ENCODE measurements at regions not wholly inside any gene's neighbourhood (a gene's known extent, or its start where the extent isn't known, plus 50 kb on each side); places are given as distances from the start of the nearest gene placed in this dataset.
"Not testable (repeated sequence)": the region's sequence is repeated elsewhere in the genome, so short reads cannot be mapped to it uniquely, and the experiment has no call there.

DNA sequence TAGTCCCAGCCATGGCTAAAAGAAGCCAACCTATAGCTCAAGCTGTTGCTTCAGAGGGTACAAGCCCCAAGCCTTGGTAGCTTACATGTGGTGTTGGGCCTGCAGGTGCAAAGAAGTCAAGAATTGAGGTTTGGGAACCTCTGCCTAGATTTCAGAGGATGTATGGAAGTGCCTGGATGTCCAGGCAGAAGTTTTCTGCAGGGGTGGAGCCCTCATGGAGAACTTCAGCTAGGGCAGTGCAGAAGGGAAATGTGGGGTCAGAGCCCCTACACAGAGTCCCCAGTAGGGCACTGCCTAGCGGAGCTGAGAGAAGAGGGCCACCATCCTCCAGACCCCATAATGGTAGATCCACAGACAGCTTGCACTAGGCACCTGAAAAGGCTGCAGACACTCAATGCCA is 127.1 kb downstream of the MEX3B start:
- H3K36me3 Mint-ChIP-seq, H3K4me3 Mint-ChIP-seq, H3K9me3 Mint-ChIP-seq: not testable (repeated sequence)

DNA sequence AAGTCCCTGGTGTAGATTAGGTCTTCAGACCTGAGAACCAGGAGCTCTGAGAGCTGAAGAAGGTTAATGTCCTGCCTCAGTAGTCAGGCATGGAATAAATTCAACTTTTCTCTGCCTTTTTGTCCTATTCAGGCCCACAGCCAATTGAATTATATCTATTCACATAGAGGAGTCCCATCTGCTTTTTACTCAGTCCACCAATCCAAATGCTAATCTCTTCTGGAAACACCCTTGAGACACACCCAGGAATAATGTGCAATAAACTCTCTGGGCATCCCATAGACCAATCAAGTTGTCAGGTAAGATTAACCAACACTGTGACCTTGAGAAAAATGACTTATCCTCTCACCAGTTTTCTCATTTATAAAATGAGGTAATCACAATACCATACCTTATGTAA is 129.4 kb downstream of the MEX3B start:
- Mint-ChIP-seq H3K9me3 (peaks cover 5% of the 10 kb centered on the region), H3K27ac (no peak overlapping the region), H3K4me1 (no peaks in the 10 kb centered on the region), H3K4me3 (no peak overlapping the region), H3K36me3 (no peaks in the 10 kb centered on the region)
- no peak for DNase-seq (ENCODE audit: low spot score in 2 of 2)
- ATAC-seq: no peak

More for the DNA sequence above, 127.1 kb downstream of the MEX3B start:
- not testable (repeated sequence) for DNase-seq (ENCODE audit: low spot score in 2 of 2); ATAC-seq; H3K4me1 Mint-ChIP-seq; H3K27ac Mint-ChIP-seq

DNA sequence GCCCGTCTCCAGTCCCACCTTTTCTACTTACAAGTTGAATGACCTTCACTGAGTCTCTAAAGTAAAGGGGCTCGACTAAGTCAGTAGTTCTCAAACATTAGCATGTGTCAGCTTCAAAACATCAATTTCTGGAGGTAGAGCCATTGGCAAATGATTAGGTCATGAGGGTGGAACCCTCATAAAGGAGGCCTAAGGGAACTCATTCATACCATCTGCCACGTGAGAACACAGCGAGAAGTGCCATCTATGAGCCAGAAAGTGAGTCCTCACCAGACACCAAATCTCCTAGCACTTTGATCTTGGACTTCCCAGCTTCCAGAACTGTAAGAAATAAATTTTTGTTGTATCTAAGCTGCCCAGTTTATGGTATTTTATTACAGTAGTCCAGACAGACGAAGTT is 129.8 kb downstream of the MEX3B start:
- H3K36me3 Mint-ChIP-seq: no peaks in the 10 kb centered on the region
- no peak overlapping the region for H3K27ac Mint-ChIP-seq
- no peaks in the 10 kb centered on the region for H3K4me1 Mint-ChIP-seq
- peaks cover 3% of the 10 kb centered on the region for H3K9me3 Mint-ChIP-seq
- ATAC-seq (no peak), DNase-seq (ENCODE audit: low spot score in 2 of 2) (no peak)
- no peak overlapping the region for H3K4me3 Mint-ChIP-seq

DNA sequence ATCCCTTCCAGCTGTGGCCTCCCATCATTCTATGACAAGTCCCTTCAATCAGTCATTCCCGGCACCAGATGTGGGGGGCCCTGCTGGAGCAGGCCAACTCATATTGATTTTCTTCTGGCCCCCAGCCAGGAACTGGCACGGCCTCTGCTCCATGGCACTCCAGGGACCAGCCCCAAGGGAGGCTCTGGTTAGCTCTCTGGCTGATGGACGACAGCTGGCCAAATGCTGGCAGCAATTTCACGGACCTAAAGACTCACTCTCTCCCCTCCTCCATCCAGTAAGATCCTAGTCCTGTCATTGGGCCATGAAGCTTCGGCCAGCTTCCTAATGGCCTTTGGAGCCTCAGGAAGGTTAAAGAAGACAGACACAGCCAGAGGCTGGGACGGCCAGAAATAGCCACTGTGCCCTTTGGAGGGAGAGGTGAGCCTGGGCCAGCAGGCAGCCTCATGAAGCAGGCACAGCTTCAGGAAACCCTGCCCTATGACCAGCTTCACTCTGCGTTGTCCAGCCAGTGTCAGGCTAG is 131.0 kb downstream of the MEX3B start:
- Mint-ChIP-seq H3K36me3 (no peaks in the 10 kb centered on the region), H3K27ac (no peak overlapping the region), H3K9me3 (no peaks in the 10 kb centered on the region), H3K4me1 (no peaks in the 10 kb centered on the region), H3K4me3 (no peak overlapping the region)
- ATAC-seq: no peak
- DNase-seq (ENCODE audit: low spot score in 2 of 2): no peak

DNA sequence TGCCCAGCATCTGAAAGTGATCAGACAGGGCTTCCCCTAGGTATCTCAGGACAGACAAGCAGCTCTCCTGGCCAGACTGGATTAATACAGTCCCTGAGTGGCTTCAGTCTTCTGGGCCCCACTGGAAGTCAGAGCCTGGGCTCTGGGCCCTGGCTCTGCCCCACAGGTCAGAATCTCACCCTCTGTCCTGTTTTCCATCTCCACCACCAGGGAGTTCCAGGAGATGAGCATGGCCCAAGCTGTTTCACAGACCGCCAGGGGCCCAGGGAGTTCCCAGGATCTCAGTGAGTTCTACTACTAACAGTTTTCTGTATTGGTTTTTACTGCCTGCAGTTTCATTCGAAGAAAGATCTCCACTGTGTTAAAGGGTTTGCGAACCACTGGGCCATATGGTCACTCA is 131.5 kb downstream of the MEX3B start:
- Mint-ChIP-seq H3K4me1 (no peaks in the 10 kb centered on the region), H3K4me3 (no peak overlapping the region)
- no peak for ATAC-seq

DNA sequence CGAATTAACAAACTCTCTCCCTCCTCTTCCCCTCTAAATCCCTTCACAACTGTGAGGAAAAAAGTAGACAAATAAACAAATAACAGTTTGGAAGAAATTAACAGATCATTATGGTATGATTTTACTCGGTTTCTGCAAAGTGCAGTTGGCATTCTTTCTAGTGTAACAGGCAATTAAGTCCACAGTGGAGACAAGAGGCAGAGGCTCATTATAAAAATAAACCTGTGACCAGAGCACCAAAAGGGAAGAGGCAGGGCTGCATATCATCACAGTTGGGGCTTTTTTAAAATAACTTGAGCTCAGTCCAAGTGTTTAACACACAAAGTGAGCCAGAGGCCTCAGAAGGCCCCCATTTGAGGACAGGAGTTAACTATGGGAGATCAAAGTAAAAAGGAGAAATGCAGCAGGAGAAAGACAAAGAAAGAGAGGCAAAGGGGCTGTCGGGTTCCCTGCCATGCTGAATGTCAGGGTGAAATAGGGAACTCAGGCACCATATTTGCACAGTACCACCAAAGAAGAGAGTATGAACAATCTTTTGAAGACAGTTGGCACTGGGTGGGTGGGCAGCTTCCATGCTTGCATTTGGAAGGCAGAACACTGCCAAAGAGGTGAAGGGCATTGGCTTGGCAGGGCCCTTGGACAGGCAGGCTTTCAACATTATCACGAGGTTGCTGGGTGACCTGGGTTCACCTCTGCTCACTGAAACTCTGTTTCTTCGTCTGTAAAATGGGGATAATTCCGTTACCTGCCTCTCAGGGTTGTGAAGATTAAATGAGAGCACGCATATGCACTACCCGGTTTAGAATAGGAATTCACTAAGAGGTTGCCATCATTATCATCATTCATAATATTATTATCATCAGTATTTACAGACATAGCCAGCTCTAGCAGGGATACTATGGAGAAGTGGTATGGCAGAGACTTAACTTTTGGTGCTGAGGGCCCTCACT is 134.5 kb downstream of the MEX3B start:
- DNase-seq (ENCODE audit: low spot score in 2 of 2) (no peak), ATAC-seq (no peak)
- Mint-ChIP-seq H3K4me3 (no peak overlapping the region), H3K27ac (no peak overlapping the region), H3K9me3 (no peaks in the 10 kb centered on the region), H3K36me3 (no peaks in the 10 kb centered on the region), H3K4me1 (no peaks in the 10 kb centered on the region)

More for the DNA sequence above, 131.5 kb downstream of the MEX3B start:
- no peak for DNase-seq (ENCODE audit: low spot score in 2 of 2)
- Mint-ChIP-seq H3K36me3 (no peaks in the 10 kb centered on the region), H3K9me3 (no peaks in the 10 kb centered on the region), H3K27ac (no peak overlapping the region)

DNA sequence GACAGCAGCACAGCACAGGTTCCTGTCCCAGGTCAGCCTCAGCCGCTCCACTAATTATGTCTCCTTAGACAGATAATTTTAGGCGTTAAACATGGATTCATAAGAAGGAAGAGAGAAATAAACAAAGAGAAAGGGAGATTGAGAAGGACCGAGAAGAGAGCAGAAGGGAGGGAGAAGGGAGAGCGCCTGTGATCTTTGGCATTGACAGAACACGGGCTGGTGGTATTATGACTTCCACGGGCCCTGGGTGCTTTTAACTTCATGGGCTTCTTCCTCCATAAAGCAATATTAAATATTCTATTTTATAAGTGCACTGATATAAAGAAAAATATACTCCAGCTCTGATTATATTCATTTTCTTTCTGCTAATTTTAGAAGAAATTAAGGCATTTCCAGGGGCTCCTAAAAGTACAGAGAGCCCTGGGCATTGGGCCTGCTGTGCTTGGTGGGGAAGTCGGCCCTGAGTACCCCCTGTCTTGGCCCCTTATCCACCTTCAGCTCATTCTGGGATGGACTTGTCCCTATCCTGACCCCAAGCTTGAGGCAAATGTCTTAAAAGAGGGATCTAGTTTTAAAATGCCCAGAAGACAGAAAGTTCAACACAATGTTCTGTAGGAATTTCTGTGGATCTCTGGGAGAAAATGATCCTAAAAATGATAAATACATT is 135.3 kb downstream of the MEX3B start:
- no peaks in the 10 kb centered on the region for H3K4me1 Mint-ChIP-seq
- H3K27ac Mint-ChIP-seq: no peak overlapping the region
- H3K36me3 Mint-ChIP-seq: no peaks in the 10 kb centered on the region
- H3K9me3 Mint-ChIP-seq: no peaks in the 10 kb centered on the region
- no peak overlapping the region for H3K4me3 Mint-ChIP-seq
- ATAC-seq (no peak), DNase-seq (ENCODE audit: low spot score in 2 of 2) (no peak)

DNA sequence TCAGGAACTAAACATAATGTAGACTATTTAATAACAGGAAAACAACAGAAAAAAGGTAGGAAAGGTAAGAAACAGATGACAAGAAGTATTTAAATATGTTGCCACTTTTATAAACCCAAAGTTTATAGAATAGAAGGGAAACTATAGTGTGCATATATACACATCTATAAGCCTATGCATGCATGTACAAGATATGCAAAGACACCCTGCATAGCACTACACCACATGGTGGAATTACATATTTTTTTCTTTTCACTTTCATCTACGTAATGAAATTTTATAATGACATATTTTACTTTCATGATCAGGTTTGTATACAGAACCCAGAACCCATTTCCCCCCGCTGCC is 136.8 kb downstream of the MEX3B start:
- H3K9me3 Mint-ChIP-seq: no peaks in the 10 kb centered on the region
- no peaks in the 10 kb centered on the region for H3K36me3 Mint-ChIP-seq
- no peak overlapping the region for H3K4me3 Mint-ChIP-seq
- H3K4me1 Mint-ChIP-seq: no peaks in the 10 kb centered on the region
- DNase-seq (ENCODE audit: low spot score in 2 of 2) (no peak), ATAC-seq (no peak)
- H3K27ac Mint-ChIP-seq: no peak overlapping the region

DNA sequence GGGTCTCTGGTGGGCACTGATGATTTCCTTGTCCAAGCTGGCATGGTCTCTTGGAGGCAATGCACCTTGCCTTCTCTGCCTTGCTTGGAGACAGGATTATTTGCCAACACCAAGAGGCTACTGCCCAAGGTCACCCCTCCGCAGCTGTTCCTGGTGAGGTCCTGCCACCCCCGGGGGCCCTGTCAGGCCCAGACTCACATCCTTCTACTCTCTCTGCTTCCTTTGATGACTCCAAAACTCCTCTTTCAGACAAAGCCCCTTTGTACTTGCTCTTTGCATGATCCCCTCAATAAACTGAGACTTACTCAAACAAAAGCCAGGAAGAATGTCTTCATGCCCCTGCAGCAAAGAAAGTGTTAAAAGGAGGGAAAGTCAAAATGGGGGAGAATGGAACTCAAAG is 137.7 kb downstream of the MEX3B start:
- H3K9me3 Mint-ChIP-seq: no peaks in the 10 kb centered on the region

DNA sequence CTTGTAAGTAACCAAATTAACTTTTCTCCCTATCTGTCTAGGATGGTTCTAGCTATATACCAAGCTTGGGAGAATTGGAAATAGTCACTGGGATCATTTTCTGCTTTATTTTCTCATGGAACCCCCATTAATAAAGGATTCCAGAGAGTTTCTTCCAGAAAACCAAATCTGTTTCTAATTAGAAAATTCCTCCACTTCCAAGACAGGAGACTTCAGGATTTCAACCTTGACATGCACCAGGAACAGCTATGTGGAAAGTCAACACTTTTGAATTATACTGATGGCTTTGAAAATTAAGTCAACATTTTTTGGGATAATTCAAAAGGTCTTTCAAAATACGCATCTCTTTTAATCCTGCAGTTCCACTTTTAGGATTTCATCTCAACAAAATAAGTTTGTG is 138.3 kb downstream of the MEX3B start:
- DNase-seq (ENCODE audit: low spot score in 2 of 2): no peak
- no peaks in the 10 kb centered on the region for H3K4me1 Mint-ChIP-seq
- no peaks in the 10 kb centered on the region for H3K36me3 Mint-ChIP-seq
- no peak overlapping the region for H3K27ac Mint-ChIP-seq
- H3K4me3 Mint-ChIP-seq: no peak overlapping the region
- no peaks in the 10 kb centered on the region for H3K9me3 Mint-ChIP-seq
- ATAC-seq: no peak

More for the DNA sequence above, 137.7 kb downstream of the MEX3B start:
- Mint-ChIP-seq H3K36me3 (no peaks in the 10 kb centered on the region), H3K27ac (no peak overlapping the region), H3K4me3 (no peak overlapping the region), H3K4me1 (no peaks in the 10 kb centered on the region)
- no peak for DNase-seq (ENCODE audit: low spot score in 2 of 2)
- ATAC-seq: no peak

DNA sequence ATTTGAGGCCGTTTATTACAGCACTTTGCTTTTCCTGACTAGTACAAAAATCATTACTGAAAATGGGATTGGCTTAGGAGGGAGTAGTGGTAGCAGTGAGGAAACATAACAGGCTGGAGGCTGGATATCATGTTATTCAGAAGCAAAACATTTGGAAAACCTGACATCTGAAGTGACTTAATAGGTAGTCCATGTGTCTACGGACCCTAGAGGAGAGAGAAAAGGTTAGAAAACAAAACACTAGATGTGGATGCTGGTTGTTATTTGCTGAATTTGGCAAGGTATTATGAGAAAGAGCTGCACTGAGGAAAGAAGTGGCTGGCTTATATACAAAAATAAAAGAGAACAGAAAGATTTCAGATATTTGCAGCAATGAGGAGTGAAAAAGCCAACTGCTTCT is 139.9 kb downstream of the MEX3B start:
- H3K9me3 Mint-ChIP-seq: no peaks in the 10 kb centered on the region

DNA sequence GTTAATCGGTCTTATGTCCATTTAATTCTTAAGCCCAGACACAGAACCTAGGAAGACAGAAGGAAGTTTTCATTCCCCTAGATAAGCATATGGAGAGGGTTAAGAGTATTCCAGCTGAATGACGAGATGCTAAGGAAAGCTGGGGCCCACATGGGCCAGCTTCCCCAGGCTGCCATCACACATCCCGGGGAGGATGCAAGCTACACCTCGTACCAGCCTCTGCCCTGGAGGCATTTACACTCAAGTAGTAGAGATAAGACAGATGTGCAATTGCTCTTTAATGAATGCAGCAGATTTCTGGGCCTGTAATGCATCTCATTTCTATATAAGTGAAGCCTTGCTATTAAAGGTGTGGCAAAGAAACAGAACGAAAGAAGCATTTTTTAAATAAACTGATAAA is 144.5 kb downstream of the MEX3B start:
- ATAC-seq (no peak), DNase-seq (ENCODE audit: low spot score in 2 of 2) (no peak)
- H3K9me3 Mint-ChIP-seq: no peaks in the 10 kb centered on the region
- no peak overlapping the region for H3K27ac Mint-ChIP-seq
- no peaks in the 10 kb centered on the region for H3K4me1 Mint-ChIP-seq
- no peak overlapping the region for H3K4me3 Mint-ChIP-seq
- no peaks in the 10 kb centered on the region for H3K36me3 Mint-ChIP-seq

More for the DNA sequence above, 139.9 kb downstream of the MEX3B start:
- Mint-ChIP-seq H3K4me3 (no peak overlapping the region), H3K4me1 (no peaks in the 10 kb centered on the region), H3K36me3 (no peaks in the 10 kb centered on the region), H3K27ac (no peak overlapping the region)
- no peak for DNase-seq (ENCODE audit: low spot score in 2 of 2)
- ATAC-seq: no peak

DNA sequence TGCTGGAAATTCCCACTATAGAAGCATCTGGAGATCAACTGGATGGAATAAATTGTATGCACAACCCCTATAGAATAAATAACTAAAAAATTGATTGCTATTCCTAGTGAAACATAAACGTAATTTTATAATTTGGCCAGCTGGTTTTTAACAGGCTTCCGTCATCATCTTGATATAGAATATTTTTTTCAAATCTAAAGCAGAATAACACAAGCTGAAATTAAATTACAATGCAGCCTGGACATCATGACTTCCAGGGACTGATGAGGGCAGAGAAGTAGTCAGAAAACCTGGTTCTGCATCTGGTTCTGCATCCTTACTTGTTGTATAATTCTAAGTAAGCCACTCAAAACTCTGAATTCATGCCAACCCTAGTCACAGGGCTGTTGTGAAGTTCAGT is 146.1 kb downstream of the MEX3B start:
- ATAC-seq (no peak), DNase-seq (ENCODE audit: low spot score in 2 of 2) (no peak)
- Mint-ChIP-seq H3K4me1 (no peaks in the 10 kb centered on the region), H3K27ac (no peak overlapping the region), H3K36me3 (no peaks in the 10 kb centered on the region), H3K9me3 (no peaks in the 10 kb centered on the region), H3K4me3 (no peak overlapping the region)

DNA sequence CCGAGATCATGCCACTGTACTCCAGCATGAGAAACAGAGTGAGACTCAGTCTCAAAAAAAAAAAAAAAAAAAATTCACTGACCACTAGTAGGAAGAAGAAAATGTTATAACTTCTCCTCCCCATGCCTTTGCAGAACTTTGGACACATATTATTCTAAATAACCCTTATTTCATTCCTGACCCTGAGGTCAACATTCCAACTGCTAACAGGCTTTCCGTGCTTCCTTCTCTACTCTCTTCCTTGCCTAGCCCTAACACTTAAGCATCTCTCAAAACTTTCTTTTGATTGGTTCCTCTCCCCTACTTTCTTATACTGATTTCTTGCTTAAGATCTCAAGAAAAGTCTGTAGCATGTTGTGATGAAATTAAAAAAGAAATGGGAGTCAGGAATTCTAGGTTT is 146.8 kb downstream of the MEX3B start:
- Mint-ChIP-seq H3K4me1 (no peaks in the 10 kb centered on the region), H3K27ac (no peak overlapping the region), H3K9me3 (no peaks in the 10 kb centered on the region), H3K36me3 (no peaks in the 10 kb centered on the region), H3K4me3 (no peak overlapping the region)
- DNase-seq (ENCODE audit: low spot score in 2 of 2) (no peak), ATAC-seq (no peak)

DNA sequence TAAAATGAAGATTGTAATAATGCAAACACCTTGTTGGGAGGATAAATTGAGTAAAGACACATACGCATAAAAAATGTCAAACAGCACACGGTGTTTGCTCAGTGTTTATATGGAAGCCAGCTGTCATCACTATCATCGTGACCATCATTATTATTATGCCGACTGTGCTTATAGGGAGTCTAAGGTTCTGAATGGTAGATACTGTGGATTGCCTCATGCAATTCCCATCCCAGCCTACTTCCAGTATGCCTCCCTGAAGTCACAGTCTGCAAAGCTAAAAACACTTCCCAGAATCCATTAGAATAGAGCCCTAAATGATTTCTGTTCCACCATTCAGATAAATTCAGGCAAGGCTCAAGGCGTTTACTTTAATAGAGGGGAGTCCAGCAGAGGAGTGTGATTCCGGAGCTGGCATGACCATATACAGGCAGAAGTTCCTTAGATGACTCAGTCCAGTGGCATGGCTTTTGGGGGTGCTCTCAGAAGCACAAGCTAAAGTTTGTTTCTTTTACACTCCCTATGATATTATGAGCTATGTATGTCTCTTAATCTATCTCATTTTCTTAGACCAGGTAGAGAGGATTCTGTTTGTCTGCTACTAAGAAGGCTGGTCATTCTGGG is 148.7 kb downstream of the MEX3B start:
- Mint-ChIP-seq H3K27ac (no peak overlapping the region), H3K9me3 (no peaks in the 10 kb centered on the region), H3K4me3 (no peak overlapping the region), H3K36me3 (no peaks in the 10 kb centered on the region), H3K4me1 (no peaks in the 10 kb centered on the region)
- ATAC-seq (no peak), DNase-seq (ENCODE audit: low spot score in 2 of 2) (no peak)

Measured in stimulated activated effector memory CD8-positive, alpha-beta T cell treated with anti-CD3 and anti-CD28 coated beads, Interleukin-12 subunit alpha, Interleukin-12 subunit beta, amount 100 ng/mL, for 72 hours (primary cell).